ENCODE measurements at regions not wholly inside any gene's neighbourhood (a gene's known extent, or its start where the extent isn't known, plus 50 kb on each side); places are given as distances from the start of the nearest gene placed in this dataset.
"Not testable (repeated sequence)": the region's sequence is repeated elsewhere in the genome, so short reads cannot be mapped to it uniquely, and the experiment has no call there.

DNA sequence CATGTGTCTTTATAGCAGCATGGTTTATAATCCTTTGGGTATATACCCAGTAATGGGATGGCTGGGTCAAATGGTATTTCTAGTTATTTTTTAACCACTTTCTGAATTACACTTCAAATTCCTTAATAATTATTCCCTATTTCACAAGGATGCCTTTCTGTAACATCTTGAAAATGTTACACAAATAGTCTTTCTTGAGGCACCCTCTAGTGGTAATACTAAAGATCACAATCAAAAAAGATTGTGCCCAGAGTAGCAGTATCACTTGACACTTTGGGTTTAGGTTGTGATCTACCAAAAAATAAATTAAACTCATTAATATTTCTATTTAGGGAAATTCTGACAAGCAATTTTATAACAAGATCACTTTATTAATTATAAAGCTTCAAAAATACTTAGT lies 74.0 kb upstream of the TEKT4 start:
- H3K27me3 Mint-ChIP-seq (ENCODE audit: insufficient read depth); H3K4me1 Mint-ChIP-seq (ENCODE audit: low read depth); H3K9me3 Mint-ChIP-seq; H3K27ac Mint-ChIP-seq; H3K4me3 Mint-ChIP-seq; H3K36me3 Mint-ChIP-seq (ENCODE audit: low read depth): not testable (repeated sequence)
- DNase-seq = peak; percentile 42
- TF ChIP-seq, protein P1, sequence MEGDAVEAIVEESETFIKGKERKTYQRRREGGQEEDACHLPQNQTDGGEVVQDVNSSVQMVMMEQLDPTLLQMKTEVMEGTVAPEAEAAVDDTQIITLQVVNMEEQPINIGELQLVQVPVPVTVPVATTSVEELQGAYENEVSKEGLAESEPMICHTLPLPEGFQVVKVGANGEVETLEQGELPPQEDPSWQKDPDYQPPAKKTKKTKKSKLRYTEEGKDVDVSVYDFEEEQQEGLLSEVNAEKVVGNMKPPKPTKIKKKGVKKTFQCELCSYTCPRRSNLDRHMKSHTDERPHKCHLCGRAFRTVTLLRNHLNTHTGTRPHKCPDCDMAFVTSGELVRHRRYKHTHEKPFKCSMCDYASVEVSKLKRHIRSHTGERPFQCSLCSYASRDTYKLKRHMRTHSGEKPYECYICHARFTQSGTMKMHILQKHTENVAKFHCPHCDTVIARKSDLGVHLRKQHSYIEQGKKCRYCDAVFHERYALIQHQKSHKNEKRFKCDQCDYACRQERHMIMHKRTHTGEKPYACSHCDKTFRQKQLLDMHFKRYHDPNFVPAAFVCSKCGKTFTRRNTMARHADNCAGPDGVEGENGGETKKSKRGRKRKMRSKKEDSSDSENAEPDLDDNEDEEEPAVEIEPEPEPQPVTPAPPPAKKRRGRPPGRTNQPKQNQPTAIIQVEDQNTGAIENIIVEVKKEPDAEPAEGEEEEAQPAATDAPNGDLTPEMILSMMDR (IDR thresholded peaks at IDR 0.05) = peak; percentile 78
